H9 (cell line): ENCODE measurements at regions not wholly inside any gene's neighbourhood (a gene's known extent, or its start where the extent isn't known, plus 50 kb on each side); places are given as distances from the start of the nearest gene placed in this dataset.

ENCODE experiments used
- DNase-seq: peaks from one replicate; pipeline ENCODE4 v3.0.0-alpha.2; 2017
- H2AFZ ChIP-seq: one replicate; pipeline ENCODE4 v1.6.1; 2013; ENCODE audit warnings: mild to moderate bottlenecking, low read length, control low read depth, moderate library complexity
- H2AK5ac ChIP-seq: 2 replicates; pipeline ENCODE4 v1.6.1; 2013; ENCODE audit warnings: low read length, control low read depth, mixed read lengths; ENCODE audit not compliant: insufficient read length
- H2BK120ac ChIP-seq: one replicate; pipeline ENCODE4 v1.6.1; 2013; ENCODE audit warnings: low read depth, mild to moderate bottlenecking, low read length, control low read depth, inconsistent platforms; ENCODE audit not compliant: poor library complexity, severe bottlenecking
- H2BK12ac ChIP-seq: 2 replicates; pipeline ENCODE4 v1.6.1; 2013; ENCODE audit warnings: low read length, control low read depth, mixed read lengths, low read depth; ENCODE audit not compliant: insufficient read length
- H2BK15ac ChIP-seq: 2 replicates; pipeline ENCODE4 v1.6.1; 2013; ENCODE audit warnings: low read depth, low read length, control low read depth
- H2BK20ac ChIP-seq: one replicate; pipeline ENCODE4 v1.6.1; 2013; ENCODE audit warnings: low read depth, mild to moderate bottlenecking, low read length, control low read depth, inconsistent platforms; ENCODE audit not compliant: poor library complexity, severe bottlenecking
- H2BK5ac ChIP-seq: 2 replicates; pipeline ENCODE4 v1.6.1; 2013; ENCODE audit warnings: low read length, control low read depth, mixed read lengths; ENCODE audit not compliant: insufficient read length
- H3K14ac ChIP-seq: 2 replicates; pipeline ENCODE4 v1.6.1; 2013; ENCODE audit warnings: low read length, control low read depth; ENCODE audit not compliant: insufficient read depth
- H3K18ac ChIP-seq: 2 replicates; pipeline ENCODE4 v1.6.1; 2013; ENCODE audit warnings: low read depth, mild to moderate bottlenecking, mixed read lengths, low read length, control low read depth; ENCODE audit not compliant: insufficient read length
- H3K23ac ChIP-seq: 2 replicates; pipeline ENCODE4 v1.6.1; 2013; ENCODE audit warnings: low read length, control low read depth, mixed read lengths, low read depth; ENCODE audit not compliant: insufficient read length
- H3K23me2 ChIP-seq: 2 replicates; pipeline ENCODE4 v1.6.1; 2013; ENCODE audit warnings: low read depth, mild to moderate bottlenecking, mixed read lengths, low read length, control low read depth; ENCODE audit not compliant: insufficient read length, poor library complexity, severe bottlenecking
- H3K27ac ChIP-seq: 2 replicates; pipeline ENCODE4 v1.5.1; 2013; ENCODE audit warnings: low read length, control low read depth, mixed read lengths, low read depth; ENCODE audit not compliant: insufficient read length
- H3K27me3 ChIP-seq: 2 replicates; pipeline ENCODE4 v1.6.1; 2013; ENCODE audit warnings: low read length, control low read depth, inconsistent platforms; ENCODE audit not compliant: insufficient read depth
- H3K4ac ChIP-seq: 2 replicates; pipeline ENCODE4 v1.6.1; 2013; ENCODE audit warnings: low read depth, mild to moderate bottlenecking, control low read depth, inconsistent platforms, low read length, moderate library complexity
- H3K4me1 ChIP-seq: 2 replicates; pipeline ENCODE4 v1.6.1; 2013; ENCODE audit warnings: low read length, control low read depth, inconsistent platforms; ENCODE audit not compliant: insufficient read depth
- H3K4me2 ChIP-seq: 2 replicates; pipeline ENCODE4 v1.6.1; 2013; ENCODE audit warnings: low read length, control low read depth, mixed read lengths; ENCODE audit not compliant: insufficient read length, insufficient read depth
- H3K56ac ChIP-seq: 2 replicates; pipeline ENCODE4 v1.6.1; 2013; ENCODE audit warnings: low read depth, mild to moderate bottlenecking, mixed read lengths, low read length, control low read depth; ENCODE audit not compliant: insufficient read length
- H3K79me1 ChIP-seq: 2 replicates; pipeline ENCODE4 v1.6.1; 2013; ENCODE audit warnings: low read depth, mild to moderate bottlenecking, moderate library complexity, low read length, control low read depth, inconsistent platforms; ENCODE audit not compliant: insufficient read depth, poor library complexity, severe bottlenecking
- H3K79me2 ChIP-seq: 2 replicates; pipeline ENCODE4 v1.6.1; 2013; ENCODE audit warnings: low read length, control low read depth, inconsistent platforms; ENCODE audit not compliant: insufficient read depth
- H3K9ac ChIP-seq: 2 replicates; pipeline ENCODE4 v1.6.1; 2013; ENCODE audit warnings: low read length, control low read depth, mixed read lengths; ENCODE audit not compliant: insufficient read length; ENCODE audit errors: extremely low read depth
- H3K9me3 ChIP-seq: one replicate; pipeline ENCODE4 v1.6.1; 2013; ENCODE audit warnings: low read depth, low read length, inconsistent platforms; ENCODE audit not compliant: control insufficient read depth
- H3T11ph ChIP-seq: one replicate; pipeline ENCODE4 v1.6.1; 2013; ENCODE audit warnings: mild to moderate bottlenecking, low read length, control low read depth, inconsistent platforms
- H4K20me1 ChIP-seq: one replicate; pipeline ENCODE4 v1.6.1; 2013; ENCODE audit not compliant: control insufficient read depth, insufficient read length, insufficient read depth
- H4K5ac ChIP-seq: 2 replicates; pipeline ENCODE4 v1.6.1; 2013; ENCODE audit warnings: low read depth, mild to moderate bottlenecking, mixed read lengths, low read length, control low read depth; ENCODE audit not compliant: insufficient read length
- H4K8ac ChIP-seq: replicated peaks from 2 replicates; pipeline ENCODE4 v1.6.1; 2013; ENCODE audit warnings: low read length, control low read depth, mixed read lengths, low read depth; ENCODE audit not compliant: insufficient read length
- H4K91ac ChIP-seq: 2 replicates; pipeline ENCODE4 v1.6.1; 2013; ENCODE audit warnings: low read depth, mild to moderate bottlenecking, moderate library complexity, mixed read lengths, low read length, control low read depth; ENCODE audit not compliant: insufficient read length
- H3K27ac Mint-ChIP-seq, 3 experiments: 2 replicates in 2 of 3; 3 replicates in 1 of 3; pipeline ENCODE4 v1.8.0; 2020 to 2021; ENCODE audit warnings: mixed read lengths in 3 of 3, mild to moderate bottlenecking in 1 of 3, moderate library complexity in 1 of 3
- H3K27me3 Mint-ChIP-seq: 2 replicates; pipeline ENCODE4 v1.8.0; 2021; ENCODE audit warnings: low read depth, mild to moderate bottlenecking, moderate library complexity, mixed read lengths
- H3K36me3 Mint-ChIP-seq, 3 experiments: 2 replicates in 2 of 3; 3 replicates in 1 of 3; pipeline ENCODE4 v1.8.0; 2020 to 2021; ENCODE audit warnings: low read depth in 3 of 3, mixed read lengths in 3 of 3; ENCODE audit not compliant: insufficient read depth in 1 of 3
- H3K4me1 Mint-ChIP-seq, 2 experiments: 2 replicates each; pipeline ENCODE4 v1.8.0; 2020; ENCODE audit warnings: mixed read lengths in 2 of 2
- H3K4me3 Mint-ChIP-seq, 2 experiments: 2 replicates in 1 of 2; 3 replicates in 1 of 2; pipeline ENCODE4 v1.8.0; 2020 to 2021; ENCODE audit warnings: mild to moderate bottlenecking in 2 of 2, mixed read lengths in 2 of 2, moderate library complexity in 1 of 2
- H3K9me3 Mint-ChIP-seq, 2 experiments: 2 replicates in 1 of 2; 3 replicates in 1 of 2; pipeline ENCODE4 v1.8.0; 2020; ENCODE audit warnings: mild to moderate bottlenecking in 2 of 2, mixed read lengths in 2 of 2, moderate library complexity in 1 of 2
- CTCF ChIP-seq: fragments of 200-600 bp; sonication (generic); conservative IDR thresholded peaks from 3 replicates; pipeline ENCODE4 v1.8.0; 2021; ENCODE audit warnings: antibody characterized with exemption, mild to moderate bottlenecking
- WGBS: extraction: QIAGEN DNeasy Blood & Tissue Kit; methylation state at CpG from one replicate; pipeline ENCODE4 v1.1.7; 2013; ENCODE audit warnings: missing lambda C conversion rate, low lambda C conversion rate, mixed read lengths; ENCODE audit not compliant: insufficient read length; ENCODE audit errors: extremely low coverage; 5-methylcytosine and 5-hydroxymethylcytosine counted together

GRCh38 chr9:7246917-7247522, 489.2 kb downstream of the KDM4C start:
- Histone ChIP-seq H2AFZ (no peak overlapping the region), H3K4me2 (no peak overlapping the region), H2BK20ac (no peak overlapping the region), H3K4me1 (no peaks in the 10 kb centered on the region), H3K56ac (no peak overlapping the region), H2BK15ac (no peak overlapping the region), H2BK12ac (no peak overlapping the region), H3K27ac (no peak overlapping the region), H4K91ac (no peak overlapping the region), H4K5ac (no peak overlapping the region), H2BK5ac (no peak overlapping the region), H3K18ac (no peak overlapping the region), H4K20me1 (no peaks in the 10 kb centered on the region), H3K27me3 (no peaks in the 10 kb centered on the region), H3K79me2 (no peaks in the 10 kb centered on the region), H3K23me2 (no peaks in the 10 kb centered on the region), H3K14ac (no peak overlapping the region), H3K4ac (no peak overlapping the region), H3K9ac (no peak overlapping the region), H2AK5ac (no peak overlapping the region), H3T11ph (no peak overlapping the region), H2BK120ac (no peak overlapping the region), H4K8ac (no peak overlapping the region), H3K23ac (no peak overlapping the region), H3K79me1 (no peaks in the 10 kb centered on the region), H3K9me3 (no peaks in the 10 kb centered on the region)
- Mint-ChIP-seq H3K4me3 (no peak overlapping the region), H3K9me3 (no peaks in the 10 kb centered on the region), H3K27me3 (no peaks in the 10 kb centered on the region; the same call in 1 of the 2 replicates), H3K36me3 (peaks cover 0 to under 1% (median 0%) of the 10 kb centered on the region in 3 experiments; a peak in 2 of 7 replicates), H3K4me1 (peaks cover 10 to 17% of the 10 kb centered on the region in 2 experiments), H3K27ac (no peak overlapping the region)
- DNase-seq, result no peak
- no peak for TF ChIP-seq CTCF
- no CpG with 5 or more reads among the region's 3 CpGs for WGBS
